ENCODE measurements at regions not wholly inside any gene's neighbourhood (a gene's known extent, or its start where the extent isn't known, plus 50 kb on each side); places are given as distances from the start of the nearest gene placed in this dataset.

DNA sequence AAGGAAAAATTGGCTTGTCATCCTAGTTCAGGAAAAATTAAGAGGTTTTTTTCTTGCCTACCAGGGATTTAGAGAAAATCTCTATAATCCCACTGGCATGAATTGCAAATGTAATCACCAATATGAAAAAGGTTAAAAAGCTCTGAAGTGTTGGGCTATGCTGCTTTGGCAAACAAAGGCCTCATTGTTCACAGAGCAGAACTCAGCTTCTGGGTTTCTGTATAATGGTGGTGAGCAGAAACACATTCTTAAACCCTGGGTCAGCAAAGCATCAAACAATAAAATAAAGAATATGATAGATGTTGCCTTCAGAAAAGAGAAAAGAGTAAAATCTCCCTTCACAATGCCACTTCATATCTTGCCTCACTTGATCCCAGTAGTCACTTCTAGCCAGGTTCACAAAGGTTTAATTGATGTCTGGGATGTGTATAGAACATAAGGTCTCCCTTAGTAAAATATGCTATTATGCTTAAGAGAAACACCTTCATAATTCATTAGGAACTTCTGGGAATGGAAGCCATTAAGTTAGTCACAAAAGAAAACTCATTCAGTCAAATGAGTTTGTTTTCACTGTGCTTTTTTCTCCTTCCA is 1255.5 kb upstream of the PHF14 start:
- no peak for TF ChIP-seq CTCF (IDR thresholded peaks at IDR 0.05)
- TF ChIP-seq POLR2AphosphoS5 (IDR thresholded peaks at IDR 0.05), result no peak
- no peak for TF ChIP-seq POLR2A (IDR thresholded peaks at IDR 0.05)
- TF ChIP-seq EP300 (IDR thresholded peaks at IDR 0.05), result no peak

Measured in sigmoid colon (tissue), 4 donors.